Panc1 (cell line): ENCODE measurements at regions not wholly inside any gene's neighbourhood (a gene's known extent, or its start where the extent isn't known, plus 50 kb on each side); places are given as distances from the start of the nearest gene placed in this dataset.

ENCODE experiments used
- ATAC-seq: fragments of 200-7000 bp; cut with Tn5 transposase; 2 replicates; pipeline ENCODE4 v1.9.1; 2020; ENCODE audit warnings: mild to moderate bottlenecking, moderate library complexity
- BruUV-seq: library from RNA; stranded (reverse); fragments of 400-500 nt; replicated peaks from 2 replicates; lab custom pipeline; 2021; lab: Mats Ljungman, UMichigan
- CTCF ChIA-PET: fragments of 300-600 bp; sonication (Branson Sonifier 250); formaldehyde crosslinking; loops from one replicate; lab custom pipeline; 2022; ENCODE audit warnings: antibody characterized with exemption; lab: Charles Lee
- POLR2A ChIA-PET: fragments of 300-600 bp; sonication (Branson Sonifier 250); formaldehyde crosslinking; loops from one replicate; lab custom pipeline; 2022; ENCODE audit warnings: antibody characterized with exemption; lab: Charles Lee
- DNase-seq: peaks from one replicate; pipeline ENCODE4 v3.0.0-alpha.2; 2010; ENCODE audit warnings: low read depth, low spot score
- H3K27ac ChIP-seq: 2 replicates; pipeline ENCODE4 v1.5.1; 2011; ENCODE audit warnings: mild to moderate bottlenecking, low read length, inconsistent platforms
- H3K27me3 ChIP-seq: fragments of 200-500 bp; sonication (Bioruptor generic); 2 replicates; pipeline ENCODE4 v1.6.0; 2014; ENCODE audit warnings: low read length, inconsistent platforms; ENCODE audit not compliant: control insufficient read depth, insufficient read depth
- H3K36me3 ChIP-seq: fragments of 200-500 bp; sonication (Bioruptor generic); 2 replicates; pipeline ENCODE4 v1.5.1; 2014; ENCODE audit warnings: inconsistent platforms, mild to moderate bottlenecking, low read length, moderate library complexity; ENCODE audit not compliant: control insufficient read depth, insufficient read depth
- H3K4me1 ChIP-seq: 2 replicates; pipeline ENCODE4 v1.5.1; 2011; ENCODE audit warnings: inconsistent platforms, mild to moderate bottlenecking, low read length, moderate library complexity; ENCODE audit not compliant: control insufficient read depth, insufficient read depth
- H3K4me3 ChIP-seq, 2 experiments: 2 replicates each; pipeline ENCODE4 v1.5.1; 2011 to 2012; ENCODE audit warnings: low read depth in 2 of 2, low read length in 2 of 2, mild to moderate bottlenecking in 2 of 2, inconsistent platforms in 1 of 2, moderate library complexity in 1 of 2
- H3K9me3 ChIP-seq: fragments of 200-500 bp; sonication (Bioruptor generic); 2 replicates; pipeline ENCODE4 v1.5.1; 2014; ENCODE audit warnings: low read depth, mild to moderate bottlenecking, inconsistent platforms, low read length, moderate library complexity; ENCODE audit not compliant: control insufficient read depth, insufficient read depth
- CTCF ChIP-seq: fragments of 450-650 bp; IDR thresholded peaks from 2 replicates; pipeline ENCODE4 v1.5.1; 2017; ENCODE audit warnings: mild to moderate bottlenecking
- POLR2AphosphoS5 ChIP-seq: IDR thresholded peaks from 2 replicates; pipeline ENCODE4 v1.6.1; 2012; ENCODE audit warnings: mild to moderate bottlenecking, low read depth, low read length, moderate library complexity
- REST ChIP-seq, 2 experiments: IDR thresholded peaks; 2 replicates each; pipeline ENCODE4 v1.6.1; 2011 to 2012; ENCODE audit warnings: low read depth in 2 of 2, control low read depth in 1 of 2, low read length in 1 of 2, mild to moderate bottlenecking in 1 of 2, moderate library complexity in 1 of 2; ENCODE audit not compliant: insufficient read depth in 1 of 2
- SIN3A ChIP-seq: IDR thresholded peaks from 2 replicates; pipeline ENCODE4 v1.6.1; 2012; ENCODE audit warnings: low read depth, mild to moderate bottlenecking, low read length, moderate library complexity, borderline replicate concordance; ENCODE audit not compliant: insufficient read depth
- TCF7L2 ChIP-seq: IDR thresholded peaks from 2 replicates; pipeline ENCODE4 v1.6.1; 2011; ENCODE audit warnings: mild to moderate bottlenecking, low read depth, low read length, inconsistent platforms
- in situ Hi-C: cut with HindIII; loops from 2 replicates; pipeline ENCODE4 v1.10.0; 2016; ENCODE audit warnings: low sequenced_read_pairs, low pct_unique_long_range_greater_than_20kb
- intact Hi-C: fragments of 100-400 bp; cut with micrococcal nuclease; formaldehyde crosslinking; loops from one replicate; pipeline ENCODE4 v1.10.0; 2022; ENCODE audit not compliant: unreplicated experiment

GRCh38 chr15:100703032-100703578 is 100.7 kb downstream of the ASB7 start:
- no peak for TF ChIP-seq CTCF
- TF ChIP-seq REST (IDR thresholded peaks at IDR 0.05; ENCODE audit: insufficient read depth in 1 of 2, low read depth in 2 of 2, low read length in 1 of 2), result no peak
- no peak for TF ChIP-seq SIN3A
- TF ChIP-seq POLR2AphosphoS5, result no peak
- no peak for TF ChIP-seq TCF7L2
- CTCF ChIA-PET, result no interaction called here
- H3K27ac ChIP-seq, result no peak overlapping the region
- ATAC-seq (no peak), DNase-seq (no peak)
- intact Hi-C loops, result no loop called here
- POLR2A ChIA-PET, result no interaction called here
- H3K36me3 ChIP-seq, result no peaks in the 10 kb centered on the region
- H3K4me1 ChIP-seq, result no peaks in the 10 kb centered on the region
- H3K9me3 ChIP-seq, result no peaks in the 10 kb centered on the region
- in situ Hi-C loops, result no loop called here
- no TSS peak for BruUV-seq
- H3K27me3 ChIP-seq, result no peaks in the 10 kb centered on the region
- no peak overlapping the region for H3K4me3 ChIP-seq

GRCh38 chr15:100703671-100704070 is 101.3 kb downstream of the ASB7 start:
- Histone ChIP-seq H3K9me3 (no peaks in the 10 kb centered on the region), H3K4me3 (no peak overlapping the region), H3K36me3 (no peaks in the 10 kb centered on the region), H3K27me3 (no peaks in the 10 kb centered on the region), H3K4me1 (no peaks in the 10 kb centered on the region), H3K27ac (no peak overlapping the region)
- BruUV-seq, result no TSS peak
- in situ Hi-C loops (no loop called here), intact Hi-C loops (no loop called here)
- POLR2A ChIA-PET, result no interaction called here
- no peak for TF ChIP-seq CTCF
- no peak for TF ChIP-seq SIN3A
- TF ChIP-seq POLR2AphosphoS5, result no peak
- no peak for TF ChIP-seq REST (IDR thresholded peaks at IDR 0.05; ENCODE audit: insufficient read depth in 1 of 2, low read depth in 2 of 2, low read length in 1 of 2)
- no peak for TF ChIP-seq TCF7L2
- DNase-seq (no peak), ATAC-seq (no peak)
- CTCF ChIA-PET, result no interaction called here
